NCI-H1930 (cell line): ENCODE measurements at regions not wholly inside any gene's neighbourhood (a gene's known extent, or its start where the extent isn't known, plus 50 kb on each side); places are given as distances from the start of the nearest gene placed in this dataset.

Experiments used
- DNase-seq, 2 experiments: peaks; one replicate each; lab custom pipeline; 2025; lab: John Stamatoyannopoulos, UW

DNA sequence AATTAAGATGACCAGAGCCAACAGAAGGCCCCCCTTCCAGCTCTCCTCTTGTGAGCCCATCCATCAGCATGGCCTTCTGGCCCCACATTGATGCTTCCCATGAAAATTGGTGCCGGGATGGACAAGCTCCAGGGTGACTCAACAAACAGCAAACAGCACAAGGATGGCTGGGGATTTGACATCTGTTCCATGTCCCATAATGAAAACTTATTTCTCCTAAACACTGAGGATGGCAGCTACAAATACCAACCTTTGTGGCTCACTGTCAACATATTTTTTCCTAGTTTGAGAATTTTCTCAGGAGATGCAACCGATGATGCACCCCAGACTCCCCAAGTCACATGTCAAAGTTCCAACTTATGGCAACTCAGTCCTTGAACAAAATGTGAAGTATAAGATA lies 169.6 kb upstream of the SIX2 start:
- DNase-seq, result no peak

DNA sequence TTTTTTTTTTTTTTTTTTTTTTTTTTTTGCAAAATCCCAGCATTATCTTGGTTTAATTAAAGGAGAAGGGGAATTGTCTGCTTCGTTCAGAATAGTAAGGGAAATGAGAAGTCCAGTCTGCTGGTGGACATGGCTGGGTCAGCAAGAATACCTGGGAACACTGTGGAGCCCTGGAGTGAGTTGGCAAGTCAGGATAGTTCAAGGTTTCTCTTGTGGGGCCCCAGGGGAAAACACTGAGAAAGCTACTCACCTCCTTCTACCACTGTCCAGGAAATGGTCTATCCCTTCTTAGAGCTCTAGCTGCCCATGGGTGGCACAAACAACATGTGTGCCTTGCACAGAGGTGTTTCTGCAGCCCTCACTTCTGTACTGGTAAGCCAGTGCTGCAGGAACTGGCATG lies 169.1 kb upstream of the SIX2 start:
- no peak for DNase-seq

DNA sequence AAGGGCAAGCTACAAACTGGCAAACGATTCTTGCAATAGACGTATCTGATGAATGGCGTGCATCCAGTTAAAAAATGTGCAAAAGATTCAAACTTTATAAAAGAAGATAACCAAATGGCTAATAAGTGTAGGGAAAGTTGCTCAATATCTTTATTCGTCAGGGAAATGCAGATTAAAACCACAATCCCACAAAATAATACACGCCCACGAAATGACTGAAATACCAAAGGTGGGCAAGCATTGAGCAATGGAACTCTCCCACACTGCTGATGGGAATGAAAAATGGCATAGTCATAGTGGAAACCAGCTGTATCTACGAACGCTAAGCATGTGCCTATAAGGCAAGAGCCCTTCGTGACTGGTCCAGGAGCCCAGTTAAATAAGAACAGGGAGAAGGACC lies 168.6 kb upstream of the SIX2 start:
- no peak for DNase-seq

DNA sequence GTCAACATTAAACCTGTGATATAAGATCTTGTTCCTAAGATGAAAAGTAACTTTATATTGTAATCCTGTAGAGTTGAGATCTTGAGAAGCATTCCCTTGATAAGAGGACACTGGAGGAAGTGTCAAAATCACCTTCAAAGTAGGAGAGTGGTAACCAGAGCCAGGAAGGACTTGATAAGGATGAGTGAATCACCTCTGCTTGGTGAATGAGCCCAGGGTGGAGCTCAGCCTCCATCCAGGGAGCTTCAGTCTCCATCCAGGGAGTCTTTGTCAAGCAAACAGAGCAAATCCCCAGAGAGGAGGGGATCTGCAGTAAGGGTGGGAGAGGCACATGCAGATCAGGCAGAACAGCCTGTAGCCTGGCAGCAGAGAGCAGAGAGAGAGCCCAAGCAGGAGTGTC lies 167.1 kb upstream of the SIX2 start:
- no peak for DNase-seq

DNA sequence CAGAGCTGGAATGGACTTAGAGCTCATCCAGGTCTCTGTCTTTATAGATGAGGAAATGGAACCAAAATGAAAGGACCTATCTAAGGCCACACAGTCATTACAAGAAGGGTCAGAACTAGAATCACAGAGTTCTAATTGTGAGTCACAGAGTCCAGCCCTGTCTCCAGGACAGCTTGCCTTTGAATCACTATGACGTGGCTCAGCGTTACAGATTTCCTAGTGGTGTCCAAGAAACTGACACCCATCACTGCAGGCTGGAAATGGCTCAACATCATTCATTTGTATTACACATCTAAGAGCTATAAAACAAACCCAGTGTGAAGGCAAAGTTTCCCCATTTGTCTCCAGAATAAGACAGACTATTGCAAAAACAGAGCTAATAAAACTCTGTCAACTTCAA lies 164.3 kb upstream of the SIX2 start:
- no peak for DNase-seq

DNA sequence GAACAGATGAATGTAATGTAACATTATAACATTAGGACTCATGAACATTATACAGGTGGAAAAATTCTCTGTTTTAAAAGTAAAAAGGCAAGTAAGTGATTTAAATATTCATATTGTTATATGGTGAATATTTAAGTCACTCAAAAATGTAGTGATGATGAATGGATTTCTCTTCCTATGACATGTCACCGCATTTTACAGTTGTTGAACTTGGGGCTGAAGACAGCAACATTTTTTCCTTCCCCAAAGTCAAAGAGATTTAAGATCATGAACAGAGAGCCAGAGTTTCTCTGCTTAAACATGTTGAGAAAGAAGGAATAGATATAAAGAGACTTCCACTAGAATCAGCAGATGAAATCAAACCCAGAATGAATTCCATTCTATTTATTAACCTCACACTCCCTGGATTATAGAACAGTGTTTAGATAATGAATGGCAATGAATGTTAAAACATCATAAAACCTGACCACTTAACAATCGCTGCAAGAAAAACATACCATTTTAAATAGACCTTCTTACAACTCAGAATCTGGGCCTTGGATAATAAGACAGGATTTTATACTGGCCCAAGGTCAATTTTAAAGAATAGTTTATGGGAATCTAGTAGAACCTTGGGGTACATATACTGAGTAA lies 163.6 kb upstream of the SIX2 start:
- no peak for DNase-seq

DNA sequence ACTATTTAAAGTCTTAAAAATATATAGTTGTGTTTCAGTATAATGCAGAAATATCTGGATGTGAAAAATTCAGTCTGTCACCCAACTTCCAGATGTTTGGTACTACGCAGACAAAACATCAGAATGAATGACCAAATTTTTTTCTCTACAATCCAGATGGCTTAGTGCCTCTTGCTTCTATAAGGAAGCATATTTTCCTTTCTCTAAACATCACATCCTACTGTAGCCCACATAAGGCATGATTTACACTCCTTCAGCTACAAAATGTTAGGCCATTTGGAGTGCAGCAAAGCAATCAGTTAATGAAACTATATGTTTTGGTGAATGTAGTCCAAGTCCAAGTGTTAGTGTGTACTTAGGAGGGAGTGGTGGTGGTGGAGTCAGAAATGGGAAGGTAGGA lies 162.9 kb upstream of the SIX2 start:
- no peak for DNase-seq

DNA sequence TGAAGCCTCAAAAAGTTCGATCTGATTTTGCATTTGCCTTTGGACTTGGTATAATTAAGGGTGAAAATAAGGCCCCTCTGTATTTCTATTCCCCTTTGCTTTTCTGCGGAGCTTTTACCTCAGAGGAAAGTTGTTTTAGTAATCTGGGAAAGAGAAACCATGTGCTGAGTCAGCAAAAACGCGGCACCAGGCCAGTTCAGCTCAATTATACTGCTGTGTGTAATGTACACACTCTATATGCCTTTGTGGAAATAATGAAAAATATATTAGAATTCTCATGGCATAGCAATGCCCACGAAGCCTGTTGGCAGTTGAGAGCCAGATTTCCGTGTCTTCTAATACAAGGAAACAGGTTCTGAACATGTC lies 161.9 kb upstream of the SIX2 start:
- no peak for DNase-seq

DNA sequence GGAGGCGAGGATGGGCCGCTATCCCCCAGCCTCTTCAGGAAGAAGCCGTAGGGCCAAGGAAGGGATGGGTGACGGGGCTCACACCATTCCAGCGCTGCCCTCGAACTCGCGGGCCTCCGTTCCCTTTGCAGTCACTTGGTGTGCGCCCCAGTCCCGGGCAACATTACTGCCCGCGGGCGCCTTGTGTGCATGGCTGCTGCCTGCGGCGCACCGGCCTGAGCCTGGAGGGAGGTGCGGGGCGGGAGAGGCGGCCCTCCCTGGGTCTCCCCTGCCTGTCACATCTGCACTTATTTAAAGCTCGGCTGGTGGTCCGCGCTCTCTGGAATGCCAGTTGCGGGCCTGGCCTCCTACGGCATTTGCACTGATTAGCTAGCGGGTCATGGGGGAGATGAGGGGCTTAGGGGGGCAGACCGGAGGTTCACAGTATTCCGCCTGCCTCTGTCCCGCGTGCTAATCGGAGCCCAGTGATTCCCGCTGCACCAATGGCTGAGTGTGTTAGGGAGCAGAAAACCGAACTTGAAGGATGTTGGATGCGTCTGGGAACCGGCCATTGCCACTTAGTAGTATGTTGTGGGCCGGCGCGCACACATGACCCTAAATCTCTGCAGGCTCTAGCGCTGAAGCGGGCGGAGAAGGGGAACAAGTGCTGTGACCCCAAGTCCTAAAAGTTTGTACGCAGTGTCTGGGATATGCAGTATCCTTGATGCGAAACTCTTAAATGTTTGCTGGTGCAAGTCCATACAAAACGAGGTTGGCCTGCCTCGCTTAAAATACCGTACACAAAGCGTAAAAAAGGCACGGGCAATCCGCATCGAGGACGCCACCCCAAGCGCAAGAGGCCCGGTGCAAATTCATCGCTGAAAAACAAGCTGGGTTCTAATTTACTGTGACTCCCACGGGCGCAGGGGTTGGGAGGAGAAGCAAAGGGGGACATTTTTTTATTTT lies 161.2 kb upstream of the SIX2 start:
- DNase-seq, result no peak

DNA sequence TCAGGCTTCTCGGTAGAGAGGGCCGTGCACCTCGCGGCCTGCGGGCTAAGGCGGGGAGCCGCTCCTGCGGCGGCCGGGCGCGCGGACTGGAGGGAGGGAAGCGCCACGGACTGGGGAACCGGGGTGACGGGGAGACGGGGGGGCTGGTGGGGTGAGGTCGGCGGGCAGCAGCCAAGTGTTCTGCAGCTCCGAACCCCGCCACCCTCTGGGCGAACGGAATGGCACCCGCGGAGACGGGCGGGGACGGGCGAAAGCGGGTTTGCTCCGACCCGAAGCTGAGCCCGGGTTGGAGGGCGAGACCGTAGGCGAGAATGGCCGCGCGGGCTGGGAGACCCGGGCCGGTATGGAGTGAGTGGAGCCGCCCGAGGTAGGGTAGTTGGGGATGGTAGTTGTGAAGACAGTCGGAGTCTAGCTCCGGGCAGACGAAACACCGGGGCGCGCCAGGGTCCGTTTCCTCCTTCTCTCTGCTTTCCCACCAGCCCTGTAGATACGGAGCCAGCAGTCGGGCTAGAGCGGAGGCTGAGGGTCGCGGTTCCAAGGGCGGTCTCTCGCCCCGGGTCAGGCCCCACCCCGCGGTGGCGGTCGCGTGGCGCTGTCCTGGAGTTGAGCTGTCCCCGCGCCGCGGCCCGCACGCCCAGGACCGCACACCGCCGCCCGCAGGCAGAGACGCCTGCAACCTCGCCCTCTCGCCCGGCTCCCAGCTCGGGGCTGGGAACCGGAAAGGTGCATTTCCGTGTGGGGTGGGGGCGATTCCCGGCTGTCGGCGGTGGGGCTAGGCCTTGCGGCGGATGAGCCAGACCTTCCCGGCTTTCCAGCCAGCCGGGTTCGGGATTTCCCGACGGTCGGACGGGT lies 160.3 kb upstream of the SIX2 start:
- peak in 1 of 2 experiments; percentile 10 for DNase-seq

DNA sequence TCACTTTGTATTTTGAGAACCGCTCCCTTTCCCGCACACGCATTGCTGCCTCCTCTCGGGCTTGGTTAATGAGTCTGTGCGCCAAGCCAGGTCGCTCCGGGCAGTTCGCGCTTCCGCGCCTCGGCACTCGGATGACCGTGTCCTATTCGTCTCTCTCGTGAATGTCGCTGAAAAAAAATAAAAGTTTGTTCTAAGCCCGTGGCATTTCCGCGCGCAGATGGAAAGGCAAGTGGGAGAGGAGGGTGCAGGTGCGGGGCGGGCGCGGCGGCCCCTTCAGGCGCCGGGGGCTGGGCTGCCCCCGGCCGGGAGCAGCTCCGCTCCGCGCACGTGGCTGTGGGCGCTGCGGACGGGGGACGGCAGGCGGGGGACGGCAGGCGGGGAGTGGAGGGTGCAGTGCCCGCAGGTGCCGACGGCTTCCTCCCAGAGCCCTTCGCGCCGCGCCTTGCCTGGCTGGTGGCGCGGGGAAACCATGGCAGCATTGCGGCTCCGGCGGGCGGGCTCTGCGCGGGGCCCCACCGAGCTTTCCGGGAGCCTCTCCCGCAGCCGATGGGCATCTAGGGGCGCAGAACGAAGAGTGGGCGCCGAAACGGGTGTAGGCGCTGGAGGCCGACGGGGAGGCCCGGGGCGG lies 159.6 kb upstream of the SIX2 start:
- DNase-seq, result peak in 1 of 2 experiments; percentile 16

DNA sequence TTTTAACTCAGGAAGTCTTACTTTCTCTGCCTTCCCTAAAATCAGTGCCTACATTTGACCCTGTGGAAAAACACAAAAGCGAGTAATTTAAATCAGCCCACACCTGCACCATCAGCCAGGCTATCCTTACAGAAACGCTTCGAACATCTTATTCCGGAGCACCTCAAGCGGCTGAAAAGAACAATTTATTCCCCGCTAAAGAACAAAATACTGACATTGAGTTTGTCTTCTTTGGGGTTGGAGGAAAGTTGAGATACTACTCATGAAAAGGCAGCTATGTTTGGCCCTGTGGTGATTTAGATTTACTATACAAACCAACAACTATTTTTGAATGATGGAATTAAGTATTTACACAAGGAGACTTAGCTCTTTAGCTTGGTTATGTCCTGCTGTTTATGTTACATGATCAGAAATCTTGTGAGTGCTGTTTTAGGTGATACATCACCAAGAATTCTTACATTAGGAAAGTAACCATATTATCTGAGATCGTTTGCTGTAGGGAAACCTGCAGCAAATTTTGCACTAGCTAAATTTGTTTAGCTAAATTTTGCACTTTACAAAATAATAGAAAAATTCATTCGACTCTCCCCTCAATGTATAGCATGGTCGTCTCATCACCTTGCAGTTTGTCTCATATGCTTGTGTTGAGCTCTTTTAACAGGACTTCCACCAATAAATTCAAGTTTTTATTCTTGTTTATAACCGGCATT lies 158.8 kb upstream of the SIX2 start:
- no peak for DNase-seq

DNA sequence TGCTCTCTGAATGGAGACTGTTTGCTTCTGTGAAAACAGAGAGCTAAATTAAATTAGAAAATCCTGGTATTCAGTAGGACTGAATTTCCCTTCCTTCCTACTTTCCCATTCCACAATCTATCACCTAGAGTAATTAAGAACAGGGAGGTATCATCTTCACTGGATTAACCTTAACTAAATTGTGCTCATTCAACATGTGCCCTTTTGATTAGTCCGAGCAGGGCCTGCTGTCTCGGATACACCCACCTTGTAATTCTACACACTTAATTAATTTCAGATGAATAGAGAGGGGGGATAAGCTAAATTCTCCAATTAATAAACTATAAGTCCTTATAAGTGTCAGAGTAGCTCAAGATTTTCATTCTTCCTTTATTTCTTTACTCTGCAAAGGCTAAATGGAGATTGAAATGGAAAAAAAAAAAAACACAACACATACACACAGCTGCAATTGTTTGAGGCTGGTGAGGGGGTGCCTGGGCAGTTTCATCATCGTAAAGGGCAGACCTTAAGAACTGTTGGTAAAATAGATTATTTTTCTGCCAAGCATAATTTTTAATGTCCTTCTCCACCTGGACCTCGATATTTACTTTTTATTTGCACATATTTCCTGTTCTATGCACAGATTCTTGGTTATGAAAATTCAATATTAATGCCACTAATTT lies 157.1 kb upstream of the SIX2 start:
- DNase-seq, result no peak

DNA sequence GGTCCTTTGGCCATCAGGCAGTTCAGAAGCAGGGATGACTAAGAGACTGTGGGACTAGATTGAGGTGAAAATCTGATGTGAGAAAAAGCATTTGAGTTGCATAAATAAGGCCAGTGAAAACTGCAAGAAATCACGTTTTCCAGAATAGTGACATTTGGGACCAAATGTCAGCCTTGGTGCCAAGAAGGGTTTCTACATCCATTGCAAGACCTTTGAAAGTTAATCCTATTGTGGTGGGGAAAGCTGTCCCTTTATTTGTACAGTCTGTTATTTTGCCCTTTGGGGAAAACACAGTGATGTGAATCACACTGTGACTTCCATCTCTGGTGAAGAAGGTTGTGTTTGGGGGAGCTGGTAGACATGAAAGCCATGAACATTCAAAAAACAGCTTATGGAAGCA lies 153.5 kb upstream of the SIX2 start:
- DNase-seq, result no peak

DNA sequence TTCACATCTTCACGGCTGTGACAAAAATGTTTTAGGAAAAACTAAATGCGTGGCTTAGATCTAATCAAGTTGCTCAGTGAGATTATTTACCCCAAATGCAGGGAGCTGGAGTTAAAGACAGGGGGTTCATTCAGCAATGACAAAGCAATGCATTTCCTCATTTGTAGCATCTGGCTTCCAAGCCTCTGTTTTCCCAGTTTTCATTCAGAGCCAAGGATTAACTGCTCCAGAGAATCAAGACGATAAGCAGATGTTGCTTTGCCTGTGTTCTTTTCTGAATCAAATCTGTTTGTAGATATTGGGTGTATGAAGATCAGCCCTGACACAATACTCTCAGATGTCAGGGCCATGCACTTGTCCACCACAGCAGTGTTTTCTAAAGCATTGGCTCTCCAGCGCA lies 147.4 kb upstream of the SIX2 start:
- DNase-seq, result no peak

DNA sequence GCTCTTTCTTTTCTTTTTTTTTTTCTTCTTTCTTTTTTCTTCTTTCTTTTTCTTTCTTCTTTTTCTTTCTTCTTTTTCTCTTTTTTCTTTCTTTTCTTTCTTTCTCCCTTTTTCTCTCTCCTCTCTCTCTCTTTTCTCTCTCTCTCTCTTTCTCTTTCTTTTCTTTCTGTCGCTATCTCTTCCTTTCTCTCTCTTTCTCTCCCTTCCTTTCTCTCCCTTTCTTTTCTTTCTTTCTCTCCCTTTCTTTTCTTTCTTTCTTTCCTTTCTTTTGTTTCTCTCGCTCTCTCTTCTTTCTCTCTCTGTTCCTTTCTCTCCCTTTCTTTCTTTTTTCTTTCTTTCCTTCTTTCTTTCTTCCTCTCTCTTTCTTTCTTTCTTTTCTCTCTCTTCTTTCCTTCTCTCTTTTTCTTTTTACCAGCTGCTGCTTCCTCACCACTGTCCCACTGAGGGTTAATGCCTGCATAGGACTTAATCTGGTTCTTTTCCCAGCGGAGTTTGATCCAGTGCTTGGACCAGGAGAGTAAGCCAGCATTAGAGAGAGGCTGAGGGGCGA lies 145.4 kb upstream of the SIX2 start:
- no peak for DNase-seq

DNA sequence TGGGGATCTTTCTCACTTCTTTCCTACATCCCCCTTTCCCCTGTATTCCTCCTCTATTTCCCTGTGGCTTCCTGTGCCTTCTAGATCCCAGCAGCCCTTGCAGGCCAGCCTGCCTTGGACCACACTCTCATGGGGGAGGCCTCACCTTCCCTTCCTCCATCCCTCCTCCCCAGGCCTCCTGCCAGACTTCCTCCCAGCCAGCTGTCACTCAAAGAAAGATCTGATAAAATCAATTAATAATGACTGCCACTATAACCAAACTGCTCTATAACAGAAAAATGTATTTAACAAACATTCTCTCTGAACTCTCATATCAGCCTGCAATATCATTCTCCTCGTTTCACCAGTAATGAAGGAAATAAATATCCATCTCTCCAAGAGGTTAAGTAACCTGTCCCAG lies 144.9 kb upstream of the SIX2 start:
- DNase-seq, result no peak

DNA sequence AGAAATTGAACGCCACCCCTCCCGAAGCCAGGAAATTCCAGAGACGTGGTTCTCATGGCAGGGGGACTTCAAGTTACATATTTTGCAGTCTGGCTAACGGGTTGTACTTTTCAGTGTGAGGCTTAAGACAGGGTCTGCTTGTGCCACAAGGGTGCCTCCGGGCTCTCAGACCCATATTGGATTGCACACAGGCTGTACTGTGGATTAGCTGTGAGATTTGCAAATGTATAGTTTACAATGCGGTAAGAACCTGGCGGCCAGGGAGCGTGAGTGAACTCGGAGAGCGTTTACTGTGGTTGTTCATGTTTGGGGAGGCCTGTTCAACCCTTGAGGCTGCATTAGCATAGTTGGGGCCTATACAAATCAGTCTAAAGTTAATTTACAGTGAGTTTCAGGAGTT lies 143.9 kb upstream of the SIX2 start:
- no peak for DNase-seq

DNA sequence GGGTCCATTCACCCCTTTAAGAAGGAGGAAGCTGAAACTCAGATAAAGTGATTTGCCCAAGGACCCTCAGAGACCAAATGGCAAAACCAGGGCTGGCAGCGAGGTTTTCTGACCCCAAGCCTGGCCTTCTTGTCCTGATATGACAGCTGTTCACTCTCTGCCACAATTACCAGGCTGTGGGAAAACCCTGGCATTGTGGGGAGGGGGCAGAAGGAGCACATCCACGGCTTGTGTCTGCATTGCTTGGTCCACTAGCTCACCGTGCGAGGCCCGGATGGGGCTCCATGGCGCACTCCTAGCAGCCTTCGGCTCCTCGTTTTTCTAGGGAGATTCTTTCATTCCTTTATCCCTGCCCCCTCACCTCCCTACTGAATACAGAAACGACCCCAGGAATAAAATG lies 143.4 kb upstream of the SIX2 start:
- no peak for DNase-seq

DNA sequence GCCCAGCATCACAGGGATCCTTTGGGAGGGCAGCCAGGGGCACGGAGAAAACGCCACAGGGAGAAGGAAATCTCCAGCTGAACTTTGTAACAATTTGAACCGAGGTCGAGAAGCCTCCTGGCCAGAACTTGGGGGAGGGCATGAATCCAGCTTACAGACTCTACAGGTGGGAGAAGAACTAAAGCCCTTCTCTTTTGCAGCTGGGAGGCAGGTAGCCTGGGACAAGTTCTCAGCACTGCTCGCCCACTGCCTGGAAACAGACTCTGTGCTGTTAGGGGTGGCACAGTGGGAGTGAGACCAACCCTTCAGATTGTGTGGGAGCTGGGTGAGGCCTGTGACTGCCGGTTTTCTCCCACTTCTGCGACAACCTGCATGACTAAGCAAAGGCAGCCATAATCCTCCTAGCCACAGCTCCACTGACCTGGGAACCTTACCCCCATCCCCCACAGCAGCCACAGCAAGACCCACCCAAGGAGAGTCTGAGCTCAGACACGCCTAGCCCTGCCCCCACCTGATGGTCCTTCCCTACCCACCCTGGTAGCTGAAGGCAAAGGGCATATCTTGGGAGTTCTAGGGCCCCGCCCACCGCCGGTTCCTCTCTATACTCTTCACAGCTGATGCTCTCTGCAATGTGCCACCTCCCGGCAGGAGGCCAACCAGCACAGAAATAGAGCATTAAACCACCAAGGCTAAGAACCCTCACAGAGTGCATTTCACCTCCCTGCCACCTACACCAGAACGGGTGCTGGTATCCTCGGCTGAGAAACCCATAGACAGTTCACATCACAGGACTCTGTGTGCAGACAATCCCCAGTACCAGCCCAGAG lies 136.0 kb upstream of the SIX2 start:
- DNase-seq, result no peak
